GM10266 (cell line): ENCODE measurements at regions not wholly inside any gene's neighbourhood (a gene's known extent, or its start where the extent isn't known, plus 50 kb on each side); places are given as distances from the start of the nearest gene placed in this dataset.
"Not testable (repeated sequence)": the region's sequence is repeated elsewhere in the genome, so short reads cannot be mapped to it uniquely, and the experiment has no call there.

Experiments
- DNase-seq: peaks from one replicate; pipeline ENCODE4 v3.0.0; 2012; ENCODE audit errors: extremely low spot score
- TF ChIP-seq, protein P1 (sequence below): IDR thresholded peaks from 2 replicates; pipeline ENCODE4 v1.5.1; 2012; ENCODE audit warnings: mild to moderate bottlenecking, low read depth; ENCODE audit not compliant: control insufficient read depth, insufficient read depth; ENCODE audit errors: missing control alignments

GRCh38 chr2:125324273-125324672, 1299.2 kb downstream of the CNTNAP5 start:
- TF ChIP-seq, protein P1, sequence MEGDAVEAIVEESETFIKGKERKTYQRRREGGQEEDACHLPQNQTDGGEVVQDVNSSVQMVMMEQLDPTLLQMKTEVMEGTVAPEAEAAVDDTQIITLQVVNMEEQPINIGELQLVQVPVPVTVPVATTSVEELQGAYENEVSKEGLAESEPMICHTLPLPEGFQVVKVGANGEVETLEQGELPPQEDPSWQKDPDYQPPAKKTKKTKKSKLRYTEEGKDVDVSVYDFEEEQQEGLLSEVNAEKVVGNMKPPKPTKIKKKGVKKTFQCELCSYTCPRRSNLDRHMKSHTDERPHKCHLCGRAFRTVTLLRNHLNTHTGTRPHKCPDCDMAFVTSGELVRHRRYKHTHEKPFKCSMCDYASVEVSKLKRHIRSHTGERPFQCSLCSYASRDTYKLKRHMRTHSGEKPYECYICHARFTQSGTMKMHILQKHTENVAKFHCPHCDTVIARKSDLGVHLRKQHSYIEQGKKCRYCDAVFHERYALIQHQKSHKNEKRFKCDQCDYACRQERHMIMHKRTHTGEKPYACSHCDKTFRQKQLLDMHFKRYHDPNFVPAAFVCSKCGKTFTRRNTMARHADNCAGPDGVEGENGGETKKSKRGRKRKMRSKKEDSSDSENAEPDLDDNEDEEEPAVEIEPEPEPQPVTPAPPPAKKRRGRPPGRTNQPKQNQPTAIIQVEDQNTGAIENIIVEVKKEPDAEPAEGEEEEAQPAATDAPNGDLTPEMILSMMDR: no peak
- no peak for DNase-seq

GRCh38 chr2:125330133-125330532, 1305.0 kb downstream of the CNTNAP5 start:
- no peak for DNase-seq
- TF ChIP-seq, protein P1: no peak

GRCh38 chr2:125341353-125341752, 1314.6 kb upstream of the GYPC start:
- no peak for DNase-seq
- TF ChIP-seq, protein P1: no peak

DNA sequence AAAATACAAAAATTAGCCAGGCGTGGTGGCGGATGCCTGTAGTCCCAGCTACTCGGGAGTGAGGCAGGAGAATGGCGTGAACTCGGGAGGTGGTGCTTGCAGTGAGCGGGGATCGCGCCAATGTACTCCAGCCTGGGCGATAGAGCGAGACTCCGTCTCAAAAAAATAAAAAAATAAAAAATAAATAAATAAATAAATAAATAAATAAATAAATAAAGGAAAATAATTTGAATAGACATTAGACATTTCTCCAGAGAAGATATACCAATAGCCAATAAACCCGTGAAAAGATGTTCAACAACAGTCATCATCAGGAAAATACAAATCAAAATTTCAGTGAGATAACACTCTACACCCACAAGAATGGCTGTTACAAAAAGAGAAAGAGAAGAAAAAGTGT, 1302.4 kb upstream of the GYPC start:
- DNase-seq: not testable (repeated sequence)

DNA sequence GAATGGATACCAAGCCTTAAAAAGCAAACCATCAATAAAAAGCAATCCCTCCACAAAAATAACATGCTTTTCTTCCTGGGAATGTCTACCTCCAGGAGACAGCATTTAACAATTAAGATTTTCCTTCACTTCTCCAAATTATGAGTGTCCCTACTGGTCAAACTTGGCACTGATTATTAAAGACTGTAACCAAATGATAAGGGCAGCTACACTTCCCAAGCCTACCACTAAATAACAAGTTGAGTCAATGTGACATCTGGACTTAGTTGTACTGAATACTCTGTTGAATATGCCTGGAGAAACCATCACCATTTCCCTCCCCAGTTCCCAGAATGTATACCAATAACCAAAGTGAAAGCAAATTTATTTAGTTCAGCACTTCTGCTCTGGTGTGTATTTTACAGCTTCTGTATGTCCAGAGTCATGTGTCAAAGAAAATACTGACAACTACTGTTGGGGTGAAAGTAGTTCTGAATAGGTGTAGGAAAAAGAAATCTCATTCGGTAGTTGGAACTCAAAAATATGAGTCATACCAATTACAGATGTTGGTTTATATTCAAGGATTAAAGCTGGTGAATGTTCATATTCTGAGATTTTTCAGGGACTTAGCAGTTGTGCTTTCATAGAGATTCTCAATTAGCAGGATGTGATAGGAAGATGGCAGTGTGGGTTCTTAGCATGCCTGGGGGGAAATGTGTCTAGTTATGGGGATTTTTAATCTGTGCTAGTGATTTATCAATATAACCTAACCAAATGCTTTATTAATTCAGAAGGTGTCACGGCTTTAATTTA, 1291.6 kb upstream of the GYPC start:
- TF ChIP-seq, protein P1: no peak
- DNase-seq: no peak

GRCh38 chr2:125364984-125365265, 1291.0 kb upstream of the GYPC start:
- TF ChIP-seq, protein P1: no peak
- DNase-seq: no peak

DNA sequence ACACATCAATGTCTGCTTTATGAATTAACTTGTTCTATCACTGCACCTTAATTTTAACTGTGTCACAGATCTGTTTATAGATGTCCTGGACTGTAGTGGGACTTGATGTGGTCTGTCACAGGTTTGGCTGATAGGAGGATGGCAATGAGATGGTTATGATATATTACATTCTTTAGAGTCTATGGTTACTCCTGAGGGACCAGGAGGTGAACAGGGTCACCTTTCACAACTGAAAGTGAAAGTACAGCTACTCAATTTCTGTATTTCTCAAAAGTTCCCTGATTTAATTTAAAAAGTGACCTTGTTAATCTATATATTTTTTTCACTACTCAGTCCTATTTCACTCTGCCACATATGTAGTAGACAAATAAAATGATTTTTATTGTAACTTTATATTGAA, 1284.1 kb upstream of the GYPC start:
- TF ChIP-seq, protein P1: no peak
- no peak for DNase-seq

- TF ChIP-seq, protein P1: no peak
- DNase-seq: no peak
These were observed 1282.7 kb upstream of the GYPC start for GRCh38 chr2:125373293-125373692.
